ENCODE measurements at regions not wholly inside any gene's neighbourhood (a gene's known extent, or its start where the extent isn't known, plus 50 kb on each side); places are given as distances from the start of the nearest gene placed in this dataset.

- no peaks in the 10 kb centered on the region for H3K9me3 ChIP-seq (ENCODE audit: control insufficient read depth, insufficient read depth, low read length)
- no peak for DNase-seq
- Mint-ChIP-seq H3K36me3 (no peaks in the 10 kb centered on the region), H3K4me1 (peaks cover 15 to 43% of the 10 kb centered on the region in 2 donors), H3K27me3 (ENCODE audit: low read depth in 2 of 2) (peaks cover 15 to 17% of the 10 kb centered on the region in 2 donors), H3K4me3 (no peak overlapping the region), H3K27ac (peak overlapping the region in 1 of 2 donors; percentile 58), H3K9me3 (no peaks in the 10 kb centered on the region)
- TF ChIP-seq CTCF (IDR thresholded peaks at IDR 0.05), result no peak
- ATAC-seq, result no peak
- H3K4me3 ChIP-seq (ENCODE audit: low read length), result no peak overlapping the region
- no peaks in the 10 kb centered on the region for H3K36me3 ChIP-seq (ENCODE audit: control insufficient read depth, insufficient read depth, low read length)
- H3K27ac ChIP-seq (ENCODE audit: low read length), result no peak overlapping the region
- peaks cover 38% of the 10 kb centered on the region for H3K4me1 ChIP-seq (ENCODE audit: control insufficient read depth, insufficient read depth, low read length)
- WGBS (ENCODE audit: insufficient coverage), result 89% methylated on average over 14 of the region's 14 CpGs
- intact Hi-C loops (cut with micrococcal nuclease), result no loop called here
- peaks cover 11% of the 10 kb centered on the region for H3K27me3 ChIP-seq (ENCODE audit: control insufficient read depth, insufficient read depth, low read length)
Observed at GRCh38 chr16:85311741-85312140, 199.5 kb upstream of the CIBAR2 start.

- H3K36me3 Mint-ChIP-seq, result no peaks in the 10 kb centered on the region
- TF ChIP-seq CTCF (IDR thresholded peaks at IDR 0.05), result no peak
- H3K4me1 ChIP-seq (ENCODE audit: control insufficient read depth, insufficient read depth, low read length), result peaks cover 36% of the 10 kb centered on the region
- 81% methylated on average over 11 of the region's 11 CpGs for WGBS (ENCODE audit: insufficient coverage)
- DNase-seq (no peak), ATAC-seq (no peak)
- intact Hi-C loops (cut with micrococcal nuclease), result no loop called here
- no peak overlapping the region for H3K4me3 ChIP-seq (ENCODE audit: low read length)
- peaks cover 14 to 17% of the 10 kb centered on the region in 2 donors for H3K27me3 Mint-ChIP-seq (ENCODE audit: low read depth in 2 of 2)
- H3K27me3 ChIP-seq (ENCODE audit: control insufficient read depth, insufficient read depth, low read length), result peaks cover 11% of the 10 kb centered on the region
- peaks cover 15 to 43% of the 10 kb centered on the region in 2 donors for H3K4me1 Mint-ChIP-seq
- H3K36me3 ChIP-seq (ENCODE audit: control insufficient read depth, insufficient read depth, low read length), result no peaks in the 10 kb centered on the region
- no peak overlapping the region for H3K27ac Mint-ChIP-seq
- H3K27ac ChIP-seq (ENCODE audit: low read length), result no peak overlapping the region
- no peaks in the 10 kb centered on the region for H3K9me3 Mint-ChIP-seq
- no peaks in the 10 kb centered on the region for H3K9me3 ChIP-seq (ENCODE audit: control insufficient read depth, insufficient read depth, low read length)
- H3K4me3 Mint-ChIP-seq, result peak overlapping the region; percentile 7
Observed at GRCh38 chr16:85312174-85312573, 199.9 kb upstream of the CIBAR2 start.

- WGBS (ENCODE audit: insufficient coverage), result 60% methylated on average over 23 of the region's 23 CpGs
- no peak overlapping the region for H3K27ac ChIP-seq (ENCODE audit: low read length)
- Mint-ChIP-seq H3K27me3 (ENCODE audit: low read depth in 2 of 2) (peaks cover 12 to 17% of the 10 kb centered on the region in 2 donors), H3K4me3 (peak overlapping the region; percentile 7), H3K9me3 (no peaks in the 10 kb centered on the region), H3K27ac (no peak overlapping the region), H3K4me1 (peaks cover 15 to 43% of the 10 kb centered on the region in 2 donors), H3K36me3 (no peaks in the 10 kb centered on the region)
- ATAC-seq, result no peak
- peaks cover 35% of the 10 kb centered on the region for H3K4me1 ChIP-seq (ENCODE audit: control insufficient read depth, insufficient read depth, low read length)
- TF ChIP-seq CTCF (IDR thresholded peaks at IDR 0.05), result no peak
- no peak for DNase-seq
- H3K27me3 ChIP-seq (ENCODE audit: control insufficient read depth, insufficient read depth, low read length), result peaks cover 10% of the 10 kb centered on the region
- H3K4me3 ChIP-seq (ENCODE audit: low read length), result no peak overlapping the region
- H3K36me3 ChIP-seq (ENCODE audit: control insufficient read depth, insufficient read depth, low read length), result no peaks in the 10 kb centered on the region
- intact Hi-C loops (cut with micrococcal nuclease), result no loop called here
- H3K9me3 ChIP-seq (ENCODE audit: control insufficient read depth, insufficient read depth, low read length), result no peaks in the 10 kb centered on the region
Observed at GRCh38 chr16:85312642-85313525, 200.6 kb upstream of the CIBAR2 start.
